GM23338 (cell line): ENCODE measurements at regions not wholly inside any gene's neighbourhood (a gene's known extent, or its start where the extent isn't known, plus 50 kb on each side); places are given as distances from the start of the nearest gene placed in this dataset.
"Not testable (repeated sequence)": the region's sequence is repeated elsewhere in the genome, so short reads cannot be mapped to it uniquely, and the experiment has no call there.

Experiments
- CREB1 ChIP-seq: fragments of 250-450 bp; sonication (Bioruptor Pico); IDR thresholded peaks from 2 replicates; pipeline ENCODE4 v1.5.0; 2020; ENCODE audit warnings: low read depth, mild to moderate bottlenecking, moderate library complexity
- EZH2 ChIP-seq: fragments of 200-600 bp; sonication (generic); IDR thresholded peaks from one replicate; pipeline ENCODE4 v1.8.0; 2017; ENCODE audit warnings: antibody characterized with exemption, mild to moderate bottlenecking, low read depth; ENCODE audit not compliant: unreplicated experiment
- EZH2phosphoT487 ChIP-seq: fragments of 200-600 bp; sonication (generic); IDR thresholded peaks from one replicate; pipeline ENCODE4 v1.8.1; 2018; ENCODE audit warnings: antibody characterized with exemption; ENCODE audit not compliant: unreplicated experiment
- JUNB ChIP-seq: IDR thresholded peaks from one replicate; pipeline ENCODE4 v1.6.1; 2016; ENCODE audit warnings: antibody characterized with exemption; ENCODE audit not compliant: unreplicated experiment
- POLR2AphosphoS5 ChIP-seq: IDR thresholded peaks from 2 replicates; pipeline ENCODE4 v1.6.1; 2016; ENCODE audit warnings: antibody characterized with exemption, low read depth
- STAT1 ChIP-seq: IDR thresholded peaks from one replicate; pipeline ENCODE4 v1.6.1; 2016; ENCODE audit warnings: antibody characterized with exemption; ENCODE audit not compliant: unreplicated experiment
- ZNF331 ChIP-seq: fragments of 250-450 bp; sonication (Bioruptor Pico); IDR thresholded peaks from 2 replicates; pipeline ENCODE4 v1.5.0; 2020; ENCODE audit warnings: low read depth, mild to moderate bottlenecking, moderate library complexity
- TF ChIP-seq, protein P1 (sequence below), 2 experiments: fragments of 200-600 bp in 1 of 2; sonication (generic) in 1 of 2; conservative IDR thresholded peaks; 2 replicates each; pipeline versions ENCODE4 v1.5.1 to v1.6.1; 2016 to 2017; ENCODE audit warnings: antibody characterized with exemption in 2 of 2, low read depth in 2 of 2, mild to moderate bottlenecking in 2 of 2, moderate library complexity in 1 of 2
- TF ChIP-seq, protein P2 (sequence below): IDR thresholded peaks from one replicate; pipeline ENCODE4 v1.6.1; 2018; ENCODE audit warnings: antibody characterized with exemption; ENCODE audit not compliant: unreplicated experiment
- TF ChIP-seq, protein P3 (sequence below): IDR thresholded peaks from 2 replicates; pipeline ENCODE4 v1.6.1; 2016; ENCODE audit warnings: antibody characterized with exemption

DNA sequence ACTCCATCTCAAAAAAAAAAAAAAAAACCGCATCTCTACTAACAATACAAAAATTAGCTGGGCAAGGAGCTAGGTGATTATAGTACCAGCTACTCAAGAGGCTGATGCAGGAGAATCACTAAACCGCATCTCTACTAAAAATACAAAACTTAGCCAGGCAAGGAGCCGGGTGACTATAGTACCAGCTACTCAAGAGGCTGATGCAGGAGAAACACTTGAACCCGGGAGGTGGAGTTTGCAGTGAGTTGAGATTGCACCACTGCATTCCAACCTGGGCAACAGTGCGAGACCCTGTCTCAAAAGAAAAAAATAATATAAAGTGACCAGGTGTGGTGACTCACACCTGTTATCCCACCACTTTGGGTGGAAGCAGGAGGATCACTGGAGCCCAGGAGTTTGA is 119.8 kb upstream of the CRYM start:
- not testable (repeated sequence) for TF ChIP-seq CREB1; EZH2phosphoT487; POLR2AphosphoS5; EZH2; ZNF331 (CRISPR knock-in tag); STAT1; JUNB
- TF ChIP-seq, protein P1, sequence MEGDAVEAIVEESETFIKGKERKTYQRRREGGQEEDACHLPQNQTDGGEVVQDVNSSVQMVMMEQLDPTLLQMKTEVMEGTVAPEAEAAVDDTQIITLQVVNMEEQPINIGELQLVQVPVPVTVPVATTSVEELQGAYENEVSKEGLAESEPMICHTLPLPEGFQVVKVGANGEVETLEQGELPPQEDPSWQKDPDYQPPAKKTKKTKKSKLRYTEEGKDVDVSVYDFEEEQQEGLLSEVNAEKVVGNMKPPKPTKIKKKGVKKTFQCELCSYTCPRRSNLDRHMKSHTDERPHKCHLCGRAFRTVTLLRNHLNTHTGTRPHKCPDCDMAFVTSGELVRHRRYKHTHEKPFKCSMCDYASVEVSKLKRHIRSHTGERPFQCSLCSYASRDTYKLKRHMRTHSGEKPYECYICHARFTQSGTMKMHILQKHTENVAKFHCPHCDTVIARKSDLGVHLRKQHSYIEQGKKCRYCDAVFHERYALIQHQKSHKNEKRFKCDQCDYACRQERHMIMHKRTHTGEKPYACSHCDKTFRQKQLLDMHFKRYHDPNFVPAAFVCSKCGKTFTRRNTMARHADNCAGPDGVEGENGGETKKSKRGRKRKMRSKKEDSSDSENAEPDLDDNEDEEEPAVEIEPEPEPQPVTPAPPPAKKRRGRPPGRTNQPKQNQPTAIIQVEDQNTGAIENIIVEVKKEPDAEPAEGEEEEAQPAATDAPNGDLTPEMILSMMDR (conservative IDR thresholded peaks at IDR 0.05; ENCODE audit: low read depth in 2 of 2) = not testable (repeated sequence)
- TF ChIP-seq, protein P2, sequence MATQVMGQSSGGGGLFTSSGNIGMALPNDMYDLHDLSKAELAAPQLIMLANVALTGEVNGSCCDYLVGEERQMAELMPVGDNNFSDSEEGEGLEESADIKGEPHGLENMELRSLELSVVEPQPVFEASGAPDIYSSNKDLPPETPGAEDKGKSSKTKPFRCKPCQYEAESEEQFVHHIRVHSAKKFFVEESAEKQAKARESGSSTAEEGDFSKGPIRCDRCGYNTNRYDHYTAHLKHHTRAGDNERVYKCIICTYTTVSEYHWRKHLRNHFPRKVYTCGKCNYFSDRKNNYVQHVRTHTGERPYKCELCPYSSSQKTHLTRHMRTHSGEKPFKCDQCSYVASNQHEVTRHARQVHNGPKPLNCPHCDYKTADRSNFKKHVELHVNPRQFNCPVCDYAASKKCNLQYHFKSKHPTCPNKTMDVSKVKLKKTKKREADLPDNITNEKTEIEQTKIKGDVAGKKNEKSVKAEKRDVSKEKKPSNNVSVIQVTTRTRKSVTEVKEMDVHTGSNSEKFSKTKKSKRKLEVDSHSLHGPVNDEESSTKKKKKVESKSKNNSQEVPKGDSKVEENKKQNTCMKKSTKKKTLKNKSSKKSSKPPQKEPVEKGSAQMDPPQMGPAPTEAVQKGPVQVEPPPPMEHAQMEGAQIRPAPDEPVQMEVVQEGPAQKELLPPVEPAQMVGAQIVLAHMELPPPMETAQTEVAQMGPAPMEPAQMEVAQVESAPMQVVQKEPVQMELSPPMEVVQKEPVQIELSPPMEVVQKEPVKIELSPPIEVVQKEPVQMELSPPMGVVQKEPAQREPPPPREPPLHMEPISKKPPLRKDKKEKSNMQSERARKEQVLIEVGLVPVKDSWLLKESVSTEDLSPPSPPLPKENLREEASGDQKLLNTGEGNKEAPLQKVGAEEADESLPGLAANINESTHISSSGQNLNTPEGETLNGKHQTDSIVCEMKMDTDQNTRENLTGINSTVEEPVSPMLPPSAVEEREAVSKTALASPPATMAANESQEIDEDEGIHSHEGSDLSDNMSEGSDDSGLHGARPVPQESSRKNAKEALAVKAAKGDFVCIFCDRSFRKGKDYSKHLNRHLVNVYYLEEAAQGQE = not testable (repeated sequence)
- TF ChIP-seq, protein P3, sequence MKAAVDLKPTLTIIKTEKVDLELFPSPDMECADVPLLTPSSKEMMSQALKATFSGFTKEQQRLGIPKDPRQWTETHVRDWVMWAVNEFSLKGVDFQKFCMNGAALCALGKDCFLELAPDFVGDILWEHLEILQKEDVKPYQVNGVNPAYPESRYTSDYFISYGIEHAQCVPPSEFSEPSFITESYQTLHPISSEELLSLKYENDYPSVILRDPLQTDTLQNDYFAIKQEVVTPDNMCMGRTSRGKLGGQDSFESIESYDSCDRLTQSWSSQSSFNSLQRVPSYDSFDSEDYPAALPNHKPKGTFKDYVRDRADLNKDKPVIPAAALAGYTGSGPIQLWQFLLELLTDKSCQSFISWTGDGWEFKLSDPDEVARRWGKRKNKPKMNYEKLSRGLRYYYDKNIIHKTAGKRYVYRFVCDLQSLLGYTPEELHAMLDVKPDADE = not testable (repeated sequence)
